ENCODE measurements at regions not wholly inside any gene's neighbourhood (a gene's known extent, or its start where the extent isn't known, plus 50 kb on each side); places are given as distances from the start of the nearest gene placed in this dataset.
"Not testable (repeated sequence)": the region's sequence is repeated elsewhere in the genome, so short reads cannot be mapped to it uniquely, and the experiment has no call there.

- H3K36me3 ChIP-seq = no peaks in the 10 kb centered on the region
- no peaks in the 10 kb centered on the region for H4K20me1 ChIP-seq
- 0 out of 2 replicates have a peak, but pooled peaks cover 2% of the 10 kb centered on the region for H3K27me3 ChIP-seq
- peaks cover 15% of the 10 kb centered on the region for H3K4me1 ChIP-seq
- H3K9ac ChIP-seq = no peak overlapping the region
- H3K4me3 ChIP-seq = no peak overlapping the region
- H3K9me3 ChIP-seq = peaks cover 30% of the 10 kb centered on the region
- no peak overlapping the region for H3K27ac ChIP-seq
- H3K4me2 ChIP-seq = no peak overlapping the region
- TF ChIP-seq Cebpa-rat (IDR thresholded peaks at IDR 0.05) = no peak
Measured at GRCh38 chr13:111490611-111491010, 170.2 kb downstream of the TEX29 start.

DNA sequence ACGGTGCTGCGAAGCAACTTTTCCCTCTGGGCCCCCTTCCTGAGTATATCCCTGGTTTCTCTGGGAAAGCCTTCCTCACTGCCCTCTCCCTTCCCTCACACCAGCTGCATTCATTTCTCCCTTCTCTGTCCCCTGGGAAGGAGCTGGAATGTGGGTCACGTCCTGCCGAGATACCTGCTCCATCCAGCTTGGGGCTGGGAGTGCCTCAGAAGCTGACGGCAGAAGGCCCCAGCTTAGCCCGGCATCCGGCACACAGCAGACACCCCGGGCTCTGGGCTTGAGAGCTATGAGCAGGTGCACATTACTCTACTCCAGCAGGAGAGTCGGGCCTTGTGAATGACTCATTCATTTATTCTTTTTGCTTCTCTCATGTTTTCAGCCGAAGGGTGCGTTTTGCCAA is 170.6 kb downstream of the TEX29 start:
- H3K27ac ChIP-seq = no peak overlapping the region
- H3K4me1 ChIP-seq = peaks cover 16% of the 10 kb centered on the region
- no peak overlapping the region for H3K4me2 ChIP-seq
- H3K4me3 ChIP-seq = no peak overlapping the region
- H3K9me3 ChIP-seq = peaks cover 26% of the 10 kb centered on the region
- H3K36me3 ChIP-seq = no peaks in the 10 kb centered on the region
- H4K20me1 ChIP-seq = no peaks in the 10 kb centered on the region
- H3K27me3 ChIP-seq = 0 out of 2 replicates have a peak, but pooled peaks cover 2% of the 10 kb centered on the region
- TF ChIP-seq Cebpa-rat (IDR thresholded peaks at IDR 0.05) = no peak
- no peak overlapping the region for H3K9ac ChIP-seq

GRCh38 chr13:111491659-111492058 is 171.2 kb downstream of the TEX29 start:
- Histone ChIP-seq H3K9me3 (peaks cover 20% of the 10 kb centered on the region), H4K20me1 (no peaks in the 10 kb centered on the region), H3K9ac (no peak overlapping the region), H3K27me3 (0 out of 2 replicates have a peak, but pooled peaks cover 2% of the 10 kb centered on the region), H3K4me1 (peaks cover 16% of the 10 kb centered on the region), H3K36me3 (no peaks in the 10 kb centered on the region), H3K27ac (no peak overlapping the region), H3K4me3 (no peak overlapping the region), H3K4me2 (no peak overlapping the region)
- TF ChIP-seq Cebpa-rat (IDR thresholded peaks at IDR 0.05) = no peak

DNA sequence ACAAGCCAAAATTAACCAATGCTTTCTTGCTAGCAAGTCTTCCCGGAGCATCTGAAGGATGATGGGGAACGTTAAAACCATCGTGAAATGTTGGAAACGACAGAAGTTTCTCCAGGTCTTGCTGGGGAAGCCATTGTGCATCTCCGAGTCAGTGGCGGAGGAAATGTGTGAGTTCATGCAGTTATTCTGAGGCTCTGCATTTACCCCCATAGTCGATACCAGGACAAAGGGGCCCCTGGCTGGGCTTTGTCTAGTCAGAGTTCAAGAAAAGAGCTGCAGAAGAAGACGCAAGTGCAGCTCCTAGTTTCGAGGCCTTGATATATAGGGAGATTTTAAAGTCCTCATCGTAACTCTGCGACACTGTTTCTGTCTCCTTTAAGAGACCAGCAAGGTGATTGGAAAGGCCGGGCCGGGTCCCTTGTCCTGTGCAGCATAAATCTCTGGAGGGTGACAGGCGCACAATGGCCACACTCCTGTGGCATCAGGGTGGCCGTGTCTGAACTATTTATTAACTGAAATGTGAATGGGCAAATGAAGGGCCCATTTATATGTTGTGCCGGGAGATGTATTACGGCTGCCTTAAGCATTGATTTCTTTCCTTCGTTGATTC is 172.0 kb downstream of the TEX29 start:
- peaks cover 12% of the 10 kb centered on the region for H3K9me3 ChIP-seq
- H3K4me1 ChIP-seq = peaks cover 16% of the 10 kb centered on the region
- H3K9ac ChIP-seq = no peak overlapping the region
- TF ChIP-seq Cebpa-rat (IDR thresholded peaks at IDR 0.05) = no peak
- H3K4me3 ChIP-seq = no peak overlapping the region
- H4K20me1 ChIP-seq = no peaks in the 10 kb centered on the region
- H3K27me3 ChIP-seq = 0 out of 2 replicates have a peak, but pooled peaks cover 2% of the 10 kb centered on the region
- no peak overlapping the region for H3K4me2 ChIP-seq
- no peaks in the 10 kb centered on the region for H3K36me3 ChIP-seq
- H3K27ac ChIP-seq = no peak overlapping the region

DNA sequence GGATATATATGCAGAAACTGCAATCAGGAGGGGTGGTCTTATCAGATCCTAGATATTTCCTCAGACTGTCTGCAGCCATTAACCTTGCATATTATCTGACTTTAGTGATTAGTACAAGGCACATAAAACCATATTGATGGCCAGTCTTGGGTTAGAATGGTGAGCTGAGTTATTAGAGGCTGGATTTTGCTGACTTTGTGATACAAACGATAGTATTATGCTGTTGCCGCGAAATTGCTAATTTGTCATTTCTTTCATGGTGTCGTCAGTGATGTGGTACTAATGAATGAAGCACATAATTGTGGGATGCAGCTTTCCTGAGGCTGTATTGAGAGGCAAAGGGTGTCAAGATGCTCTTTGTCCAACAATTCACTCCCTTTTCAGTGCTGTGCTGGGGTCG is 172.5 kb downstream of the TEX29 start:
- no peak overlapping the region for H3K4me2 ChIP-seq
- H3K9ac ChIP-seq = no peak overlapping the region
- no peak overlapping the region for H3K27ac ChIP-seq
- 0 out of 2 replicates have a peak, but pooled peaks cover 2% of the 10 kb centered on the region for H3K27me3 ChIP-seq
- no peaks in the 10 kb centered on the region for H4K20me1 ChIP-seq
- no peaks in the 10 kb centered on the region for H3K36me3 ChIP-seq
- peaks cover 16% of the 10 kb centered on the region for H3K4me1 ChIP-seq
- TF ChIP-seq Cebpa-rat (IDR thresholded peaks at IDR 0.05) = no peak
- H3K9me3 ChIP-seq = peaks cover 7% of the 10 kb centered on the region
- H3K4me3 ChIP-seq = no peak overlapping the region

DNA sequence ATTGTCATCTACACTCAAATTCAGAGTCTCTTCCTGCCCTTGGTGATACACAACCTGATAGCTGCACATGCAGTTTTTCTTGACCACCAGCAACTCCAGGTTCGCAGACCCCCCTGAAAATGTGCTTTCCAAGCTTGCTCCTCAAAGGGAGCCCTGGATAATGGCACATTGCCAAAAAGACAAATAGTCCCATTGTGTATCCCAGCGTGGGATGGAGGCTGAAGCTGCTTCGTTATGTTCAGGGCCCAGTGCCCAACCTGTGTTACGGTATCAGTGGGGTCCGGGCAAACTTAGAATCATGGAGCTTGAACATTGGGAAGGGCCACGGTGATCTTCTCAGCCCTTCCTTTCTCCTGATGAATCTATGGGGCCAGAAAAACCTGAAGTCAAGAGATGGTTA is 173.0 kb downstream of the TEX29 start:
- no peaks in the 10 kb centered on the region for H4K20me1 ChIP-seq
- H3K36me3 ChIP-seq = no peaks in the 10 kb centered on the region
- H3K9me3 ChIP-seq = peaks cover 1% of the 10 kb centered on the region
- H3K4me2 ChIP-seq = no peak overlapping the region
- no peak overlapping the region for H3K4me3 ChIP-seq
- H3K9ac ChIP-seq = no peak overlapping the region
- H3K27me3 ChIP-seq = 0 out of 2 replicates have a peak, but pooled peaks cover 2% of the 10 kb centered on the region
- peaks cover 16% of the 10 kb centered on the region for H3K4me1 ChIP-seq
- no peak for TF ChIP-seq Cebpa-rat (IDR thresholded peaks at IDR 0.05)
- no peak overlapping the region for H3K27ac ChIP-seq

GRCh38 chr13:111494641-111495040 is 174.2 kb downstream of the TEX29 start:
- no peak for TF ChIP-seq Cebpa-rat (IDR thresholded peaks at IDR 0.05)
- Histone ChIP-seq H3K4me2 (peak overlapping the region; percentile 47), H4K20me1 (no peaks in the 10 kb centered on the region), H3K27ac (no peak overlapping the region), H3K9me3 (no peaks in the 10 kb centered on the region), H3K27me3 (0 out of 2 replicates have a peak, but pooled peaks cover 2% of the 10 kb centered on the region), H3K4me1 (peaks cover 16% of the 10 kb centered on the region), H3K9ac (no peak overlapping the region), H3K4me3 (no peak overlapping the region), H3K36me3 (no peaks in the 10 kb centered on the region)

DNA sequence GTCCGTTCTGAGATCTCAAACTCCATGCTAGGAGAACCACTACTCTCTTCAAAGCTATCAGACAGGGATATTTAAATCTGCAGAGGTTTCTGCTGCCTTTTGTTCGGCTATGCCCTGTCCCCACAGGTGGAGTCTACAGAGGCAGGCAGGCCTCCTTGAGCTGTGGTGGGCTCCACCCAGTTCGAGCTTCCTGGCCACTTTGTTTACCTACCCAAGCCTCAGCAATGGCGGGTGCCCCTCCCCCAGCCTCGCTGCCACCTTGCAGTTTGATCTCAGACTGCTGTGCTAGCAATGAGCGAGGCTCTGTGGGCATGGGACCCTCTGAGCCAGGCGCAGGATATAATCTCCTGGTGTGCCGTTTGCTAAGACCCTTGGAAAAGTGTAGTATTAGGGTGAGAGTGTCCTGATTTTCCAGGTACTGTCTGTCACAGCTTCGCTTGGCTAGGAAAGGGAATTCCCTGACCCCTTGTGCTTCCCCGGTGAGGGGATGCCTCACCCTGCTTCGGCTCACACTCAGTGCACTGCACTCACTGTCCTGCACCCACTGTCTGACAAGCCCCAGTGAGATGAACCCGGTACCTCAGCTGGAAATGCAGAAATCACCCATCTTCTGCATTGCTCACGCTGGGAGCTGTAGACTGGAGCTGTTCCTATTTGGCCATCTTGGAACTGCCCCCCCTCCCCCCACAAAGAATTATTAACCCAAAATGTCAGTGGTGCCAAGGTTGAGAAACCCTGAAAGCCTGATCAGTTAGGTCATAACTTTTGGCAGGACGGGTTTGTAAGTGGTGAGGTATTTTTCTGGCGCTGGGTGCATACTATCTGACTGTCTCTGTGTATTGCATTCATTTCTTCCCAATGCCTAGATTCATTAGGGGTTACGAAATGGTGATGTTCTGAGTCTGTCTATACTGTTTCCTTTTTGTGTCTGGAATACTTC is 181.4 kb downstream of the TEX29 start:
- not testable (repeated sequence) for H3K27ac ChIP-seq, H3K4me3 ChIP-seq, H4K20me1 ChIP-seq, H3K4me2 ChIP-seq, H3K36me3 ChIP-seq, H3K9ac ChIP-seq, H3K27me3 ChIP-seq
- peaks cover 16% of the 10 kb centered on the region for H3K4me1 ChIP-seq
- peaks cover 13% of the 10 kb centered on the region for H3K9me3 ChIP-seq

DNA sequence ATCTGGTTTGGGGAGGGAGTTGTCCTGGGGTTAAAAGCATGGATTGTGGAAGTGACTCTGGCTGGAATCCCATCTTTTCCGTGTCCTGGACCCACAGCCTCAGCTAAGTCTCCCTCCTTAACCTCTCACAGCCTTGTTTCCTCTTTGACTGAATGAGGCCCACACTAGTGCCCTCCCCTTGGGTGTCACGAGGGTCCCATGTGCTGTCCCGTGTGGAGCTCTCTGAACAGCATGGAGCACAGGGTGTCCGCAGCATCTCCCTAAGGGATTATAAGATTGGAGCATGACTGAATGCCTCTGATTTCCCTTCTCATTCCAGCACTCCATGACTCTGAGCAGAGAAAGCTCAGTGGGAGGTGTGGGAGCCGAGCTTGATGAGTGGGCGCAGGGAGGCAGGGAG is 182.5 kb downstream of the TEX29 start:
- no peak for TF ChIP-seq Cebpa-rat (IDR thresholded peaks at IDR 0.05)
- no peak overlapping the region for H3K9ac ChIP-seq

DNA sequence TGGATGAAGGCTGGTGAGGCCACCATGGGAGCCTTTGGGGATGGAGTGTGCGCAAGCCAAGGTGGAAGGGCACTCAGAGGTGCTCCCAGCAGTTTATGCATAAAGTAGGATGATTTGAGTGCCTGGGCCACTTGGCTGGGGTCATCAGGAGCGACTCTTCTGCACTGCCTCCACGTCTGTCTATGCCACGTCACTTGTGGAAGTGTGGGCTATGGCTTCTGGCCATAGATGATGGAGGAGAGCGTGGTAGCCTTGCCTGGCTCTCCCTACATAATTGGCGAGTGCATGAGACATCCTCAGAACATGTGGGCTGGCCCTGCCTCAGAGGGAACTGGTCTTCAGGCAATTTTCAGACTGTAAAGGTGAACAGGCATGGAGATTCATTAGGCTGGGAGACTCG is 182.9 kb downstream of the TEX29 start:
- Histone ChIP-seq H3K4me1 (peaks cover 16% of the 10 kb centered on the region), H3K36me3 (no peaks in the 10 kb centered on the region), H3K4me3 (no peak overlapping the region), H4K20me1 (no peaks in the 10 kb centered on the region), H3K9me3 (peaks cover 13% of the 10 kb centered on the region), H3K9ac (no peak overlapping the region), H3K27me3 (no peaks in the 10 kb centered on the region), H3K27ac (no peak overlapping the region), H3K4me2 (peak overlapping the region; percentile 6; the same call in 1 of the 2 replicates)
- TF ChIP-seq Cebpa-rat (IDR thresholded peaks at IDR 0.05) = no peak

More for the DNA sequence above, 182.5 kb downstream of the TEX29 start:
- Histone ChIP-seq H3K9me3 (peaks cover 13% of the 10 kb centered on the region), H3K27ac (no peak overlapping the region), H4K20me1 (no peaks in the 10 kb centered on the region), H3K4me3 (no peak overlapping the region), H3K27me3 (no peaks in the 10 kb centered on the region), H3K4me2 (no peak overlapping the region), H3K4me1 (peaks cover 16% of the 10 kb centered on the region), H3K36me3 (no peaks in the 10 kb centered on the region)
